GM03348 (cell line): ENCODE measurements at regions not wholly inside any gene's neighbourhood (a gene's known extent, or its start where the extent isn't known, plus 50 kb on each side); places are given as distances from the start of the nearest gene placed in this dataset.
A peak's percentile ranks its signal among the peaks of the same experiment; 100 is the strongest.
"Not testable (repeated sequence)": the region's sequence is repeated elsewhere in the genome, so short reads cannot be mapped to it uniquely, and the experiment has no call there.

Experiments
- DNase-seq: peaks from one replicate; pipeline ENCODE4 v3.0.0; 2012; ENCODE audit warnings: low spot score

- peak; percentile 29 for DNase-seq
These were observed 99.3 kb upstream of the CHD6 start for GRCh38 chr20:41717483-41717882.

GRCh38 chr20:41716911-41717310, 98.7 kb upstream of the CHD6 start:
- no peak for DNase-seq

- DNase-seq = no peak
These were observed 98.3 kb upstream of the CHD6 start for GRCh38 chr20:41716436-41716835.

GRCh38 chr20:41715526-41715925, 97.3 kb upstream of the CHD6 start:
- no peak for DNase-seq

- DNase-seq = no peak
These were observed 95.9 kb upstream of the CHD6 start for GRCh38 chr20:41714030-41714429.

- no peak for DNase-seq
These were observed 86.7 kb upstream of the CHD6 start for GRCh38 chr20:41704896-41705295.

- no peak for DNase-seq
These were observed 84.5 kb upstream of the CHD6 start for GRCh38 chr20:41702647-41703046.

- DNase-seq = peak; percentile 36
These were observed 83.6 kb upstream of the CHD6 start for GRCh38 chr20:41701588-41702348.

GRCh38 chr20:41699673-41700072, 81.5 kb upstream of the CHD6 start:
- not testable (repeated sequence) for DNase-seq

- peak; percentile 61 for DNase-seq
These were observed 79.8 kb upstream of the CHD6 start for GRCh38 chr20:41697861-41698559.

GRCh38 chr20:41696428-41696827, 78.3 kb upstream of the CHD6 start:
- DNase-seq = no peak

GRCh38 chr20:41694796-41695195, 76.6 kb upstream of the CHD6 start:
- DNase-seq = no peak

GRCh38 chr20:41693136-41693979, 75.2 kb upstream of the CHD6 start:
- peak; percentile 89 for DNase-seq

- peak; percentile 71 for DNase-seq
These were observed 74.4 kb upstream of the CHD6 start for GRCh38 chr20:41692479-41693135.

- no peak for DNase-seq
These were observed 73.3 kb upstream of the CHD6 start for GRCh38 chr20:41691443-41691842.

- no peak for DNase-seq
These were observed 72.5 kb upstream of the CHD6 start for GRCh38 chr20:41690702-41691101.

GRCh38 chr20:41686961-41687360, 68.8 kb upstream of the CHD6 start:
- no peak for DNase-seq

GRCh38 chr20:41685145-41685544, 67.0 kb upstream of the CHD6 start:
- DNase-seq = not testable (repeated sequence)

- no peak for DNase-seq
These were observed 60.6 kb upstream of the CHD6 start for GRCh38 chr20:41678799-41679198.

GRCh38 chr20:41672282-41672681, 54.1 kb upstream of the CHD6 start:
- no peak for DNase-seq

- DNase-seq = no peak
These were observed 53.0 kb upstream of the CHD6 start for GRCh38 chr20:41671143-41671542.

- DNase-seq = no peak
These were observed 52.5 kb upstream of the CHD6 start for GRCh38 chr20:41670631-41671030.
